Anterior cingulate cortex (tissue), 58 donors: ENCODE measurements at regions not wholly inside any gene's neighbourhood (a gene's known extent, or its start where the extent isn't known, plus 50 kb on each side); places are given as distances from the start of the nearest gene placed in this dataset.
"Not testable (repeated sequence)": the region's sequence is repeated elsewhere in the genome, so short reads cannot be mapped to it uniquely, and the experiment has no call there.

Source experiments
- DNase-seq, 58 donors: peaks; one replicate each; lab custom pipeline; 2025; lab: John Stamatoyannopoulos, UW

DNA sequence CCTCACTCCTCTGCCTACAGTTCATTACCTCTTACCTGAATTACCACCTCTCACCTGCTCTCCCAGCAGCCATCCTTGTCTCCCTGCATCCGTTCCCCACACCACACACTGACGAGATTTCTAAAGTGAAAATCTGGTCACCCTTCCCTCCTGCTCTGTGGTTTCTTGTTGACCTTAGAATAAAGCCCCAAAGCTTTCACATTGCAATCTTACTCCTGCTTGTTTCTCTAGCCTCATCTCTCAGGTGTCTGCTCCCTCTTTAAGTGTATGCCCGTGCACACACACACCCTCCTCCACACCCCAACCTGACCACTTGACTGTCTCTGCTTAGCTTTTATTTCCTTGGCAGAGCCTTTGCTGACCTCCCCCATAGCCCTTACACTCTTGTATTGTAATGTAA lies 122.0 kb upstream of the SKOR2 start:
- DNase-seq, result no peak

- DNase-seq, result no peak
These were observed 118.6 kb upstream of the SKOR2 start for GRCh38 chr18:47370052-47370451.

DNA sequence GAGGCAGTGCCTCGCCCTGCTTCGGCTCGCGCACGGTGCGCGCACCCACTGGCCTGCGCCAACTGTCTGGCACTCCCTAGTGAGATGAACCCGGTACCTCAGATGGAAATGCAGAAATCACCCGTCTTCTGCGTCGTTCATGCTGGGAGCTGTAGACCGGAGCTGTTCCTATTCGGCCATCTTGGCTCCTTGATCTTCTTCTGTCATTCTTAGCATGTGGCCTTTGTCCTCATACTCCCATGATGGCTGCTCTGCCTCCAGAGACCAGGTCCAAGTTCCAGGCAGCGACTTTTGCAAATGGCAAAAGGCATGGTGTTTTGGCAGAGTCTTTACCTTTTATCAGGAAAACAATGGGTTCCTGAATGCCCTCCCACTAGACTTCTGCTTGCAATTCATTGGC lies 102.6 kb upstream of the SKOR2 start:
- DNase-seq, result not testable (repeated sequence)

DNA sequence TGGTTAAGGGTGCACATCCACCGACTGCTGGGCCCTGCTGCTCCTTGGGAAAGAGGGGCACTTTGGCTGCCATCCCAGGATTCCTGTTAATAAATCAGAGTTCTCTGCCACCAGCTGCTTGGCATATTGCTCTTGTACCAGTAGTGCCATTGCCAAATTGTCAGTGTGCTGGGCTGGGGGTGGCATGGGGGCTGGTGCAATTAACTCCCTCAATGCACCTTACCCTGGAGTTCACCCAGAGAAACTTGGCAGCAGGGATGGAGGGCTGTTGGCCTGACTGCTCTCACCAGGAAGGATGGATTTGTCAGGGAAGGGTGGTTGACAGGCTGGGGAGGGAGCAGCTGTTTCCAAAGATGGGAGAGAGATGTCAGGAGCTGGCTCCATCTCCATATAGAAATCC lies 94.6 kb upstream of the SKOR2 start:
- no peak for DNase-seq

DNA sequence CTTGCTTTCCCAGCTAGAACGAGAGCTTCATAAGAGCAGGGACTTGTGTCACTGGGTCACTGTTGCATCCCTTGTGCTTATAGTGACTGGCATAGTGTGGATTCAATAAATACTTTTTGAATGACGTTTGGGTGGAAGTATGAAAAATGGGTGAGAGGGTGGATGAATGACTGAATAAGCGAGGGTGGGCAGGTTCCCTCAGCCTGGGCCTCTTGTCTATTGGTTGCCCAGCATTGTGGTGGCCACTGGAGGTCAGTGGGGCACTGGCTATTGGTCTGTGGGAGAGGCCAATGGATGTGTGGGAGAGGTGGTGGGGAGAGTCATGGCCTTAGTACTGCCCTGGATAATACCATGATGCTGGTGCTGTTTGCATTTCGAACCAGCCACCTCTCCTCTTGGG lies 93.8 kb upstream of the SKOR2 start:
- DNase-seq, result no peak

GRCh38 chr18:47343291-47343690 lies 91.8 kb upstream of the SKOR2 start:
- no peak for DNase-seq

- DNase-seq, result no peak
These were observed 91.1 kb upstream of the SKOR2 start for GRCh38 chr18:47342566-47342965.

GRCh38 chr18:47341678-47342077 lies 90.2 kb upstream of the SKOR2 start:
- no peak for DNase-seq

- no peak for DNase-seq
These were observed 83.5 kb upstream of the SKOR2 start for GRCh38 chr18:47334966-47335365.

- DNase-seq, result no peak
These were observed 82.6 kb upstream of the SKOR2 start for GRCh38 chr18:47333926-47334635.

DNA sequence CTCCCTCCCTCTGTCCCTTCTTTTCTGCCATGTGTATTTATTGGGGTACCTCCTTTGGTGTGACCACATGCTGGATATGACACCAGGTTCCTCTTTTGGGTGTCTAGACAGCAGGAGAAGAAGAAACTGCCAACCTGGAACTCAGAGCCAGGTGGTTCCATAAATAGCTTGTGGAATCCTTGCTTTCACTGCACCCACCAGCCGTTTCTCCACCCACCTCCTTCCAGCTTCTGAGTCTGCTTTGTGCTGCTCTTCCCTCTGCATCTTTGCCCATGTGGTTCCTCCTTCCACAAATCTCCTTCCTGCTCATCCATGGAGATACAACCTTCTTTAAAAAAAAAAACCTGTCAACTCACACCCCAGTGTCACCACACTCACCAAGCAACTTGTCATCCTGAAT lies 80.2 kb upstream of the SKOR2 start:
- DNase-seq, result no peak

DNA sequence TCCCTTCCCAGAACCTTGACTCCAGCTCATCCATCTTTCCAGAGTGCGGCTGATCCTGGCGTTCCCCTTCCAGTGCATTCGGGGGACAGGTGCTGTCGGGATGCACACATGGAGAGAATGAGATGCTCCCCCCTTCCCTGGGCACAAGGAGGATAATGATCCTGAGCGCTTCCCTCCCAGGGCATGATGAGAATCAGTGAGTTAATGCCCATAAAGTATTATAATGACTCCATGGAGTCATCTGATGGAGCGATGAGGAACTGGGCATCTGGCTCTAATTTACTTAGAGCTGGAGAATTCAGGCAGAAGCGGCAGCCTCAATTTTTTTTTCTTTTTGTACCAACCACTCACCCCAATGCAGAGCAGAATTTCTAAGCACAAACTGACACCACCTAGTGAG lies 79.6 kb upstream of the SKOR2 start:
- DNase-seq, result no peak

DNA sequence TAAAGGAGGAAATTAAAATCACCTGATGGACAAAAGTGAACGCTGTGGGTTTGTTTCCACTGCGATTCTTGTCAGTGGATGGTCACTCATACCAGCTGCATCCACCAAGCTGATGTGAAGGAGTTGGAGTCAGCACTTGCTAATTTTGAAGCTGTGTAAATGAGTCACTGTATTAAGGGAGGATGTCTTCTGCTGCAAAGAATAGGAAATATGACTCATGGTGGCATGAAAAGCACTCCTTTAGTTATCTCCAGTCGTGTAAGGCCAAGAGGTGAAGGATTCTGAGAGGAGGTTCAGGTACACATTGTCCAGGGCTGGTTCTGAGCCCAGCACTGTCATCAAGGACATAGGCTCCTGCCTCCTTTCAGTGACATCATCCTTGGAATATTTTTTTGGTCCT lies 71.7 kb upstream of the SKOR2 start:
- DNase-seq, result no peak

GRCh38 chr18:47321815-47322214 lies 70.4 kb upstream of the SKOR2 start:
- DNase-seq, result no peak

DNA sequence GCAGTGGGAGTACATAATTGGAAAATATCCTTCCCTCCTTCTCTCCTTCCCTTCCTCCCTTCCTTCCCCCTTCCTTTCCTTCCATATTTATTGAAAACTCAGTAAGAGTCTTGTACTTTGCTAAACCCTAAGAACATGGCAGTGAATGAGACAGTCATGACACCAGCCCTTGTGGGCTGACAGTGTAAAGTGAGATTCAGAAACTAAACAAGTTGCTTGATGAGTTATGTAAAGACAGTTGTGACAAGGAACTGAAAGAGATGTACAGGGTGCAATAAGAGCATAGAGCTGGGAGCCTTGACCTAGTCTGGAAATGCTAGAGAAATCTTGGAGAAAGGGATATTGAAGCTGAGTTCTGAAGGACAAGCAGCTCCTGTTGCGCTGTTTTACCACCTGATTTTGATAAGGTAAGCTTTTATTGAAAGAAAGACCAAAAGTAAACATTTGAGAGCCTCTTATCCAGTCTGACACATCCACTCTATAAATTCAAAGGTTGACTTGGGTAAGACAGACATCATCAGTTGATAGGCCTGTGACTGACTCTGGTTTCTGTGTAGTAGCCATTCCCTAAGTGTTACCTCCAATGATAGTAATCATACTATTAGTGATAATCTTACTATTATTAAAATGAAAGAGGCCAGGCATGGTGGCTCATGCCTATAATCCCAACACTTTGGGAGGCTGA lies 66.5 kb upstream of the SKOR2 start:
- DNase-seq, result no peak

GRCh38 chr18:47316924-47317323 lies 65.5 kb upstream of the SKOR2 start:
- DNase-seq, result no peak

DNA sequence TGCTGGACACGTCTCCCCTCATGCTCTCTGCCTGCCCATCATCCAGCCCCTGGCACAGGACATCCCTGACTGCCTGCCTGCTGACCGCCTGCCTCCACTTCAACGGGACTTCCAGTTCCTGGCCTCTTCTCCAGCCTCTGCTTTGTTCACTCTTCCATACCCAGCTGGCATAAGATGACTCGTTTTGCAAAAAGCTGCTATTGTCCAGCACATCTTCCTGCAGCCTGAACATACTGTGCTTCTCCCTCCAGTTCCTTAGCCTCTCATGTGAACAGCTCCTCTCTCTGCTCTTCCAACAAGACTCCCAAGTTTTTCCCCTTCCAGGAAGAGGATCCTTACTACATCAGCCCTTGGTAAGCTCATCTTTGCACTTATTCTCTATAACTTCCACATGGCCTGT lies 62.4 kb upstream of the SKOR2 start:
- DNase-seq, result peak in 13 of 58 donors; percentile 2 to 40 (median 7)

GRCh38 chr18:47311585-47311984 lies 60.1 kb upstream of the SKOR2 start:
- no peak for DNase-seq
